Fibroblast of villous mesenchyme (primary cell): ENCODE measurements at regions not wholly inside any gene's neighbourhood (a gene's known extent, or its start where the extent isn't known, plus 50 kb on each side); places are given as distances from the start of the nearest gene placed in this dataset.

Source experiments
- DNase-seq: peaks from one replicate; pipeline ENCODE4 v3.0.0-alpha.2; 2010; ENCODE audit warnings: low read depth
- H3K4me3 ChIP-seq: 2 replicates; pipeline ENCODE4 v1.5.1; 2011; ENCODE audit warnings: low read depth, mild to moderate bottlenecking, low read length
- TF ChIP-seq, protein P1 (sequence below): IDR thresholded peaks from 2 replicates; pipeline ENCODE4 v1.5.1; 2012; ENCODE audit warnings: low read depth, mild to moderate bottlenecking, low read length; ENCODE audit not compliant: insufficient read depth

DNA sequence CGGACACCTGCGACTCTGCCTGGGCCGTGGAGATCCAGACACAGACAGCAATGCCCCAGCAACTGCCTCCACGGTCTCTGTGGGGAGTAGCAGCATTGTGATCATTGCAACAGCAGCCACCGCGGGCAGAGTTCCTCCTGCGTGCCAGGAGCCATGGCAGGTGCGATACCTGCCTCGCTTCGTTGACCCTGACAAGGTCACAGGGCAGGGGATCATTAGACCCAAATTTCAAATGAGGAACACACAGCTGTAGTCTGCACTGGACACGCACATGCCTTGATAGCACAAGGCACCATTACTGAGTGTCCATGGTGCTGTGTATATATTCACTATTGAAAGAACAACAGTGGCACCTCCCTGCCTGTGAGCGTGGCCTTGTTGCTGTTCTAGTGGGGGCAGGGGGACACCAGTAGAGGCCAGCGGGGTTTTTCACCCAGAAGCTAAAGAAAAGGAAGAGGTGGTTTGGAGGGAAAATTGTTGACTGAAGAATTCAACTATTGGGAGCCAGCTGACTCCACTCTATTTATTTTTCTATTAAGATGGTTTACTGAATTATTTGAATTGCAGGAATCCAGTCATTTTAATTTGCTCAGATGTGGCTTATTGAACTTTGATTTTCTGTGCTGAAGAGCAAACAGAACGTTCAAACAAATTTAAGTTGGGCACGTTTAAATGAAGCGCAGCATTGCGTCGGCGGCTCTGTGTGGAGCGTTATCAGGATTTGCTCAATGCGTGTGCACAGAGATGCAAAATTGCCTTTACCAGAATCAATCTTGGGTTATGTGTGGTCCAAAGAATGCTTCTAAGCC, 60.2 kb upstream of the RPS6KA2 start:
- TF ChIP-seq, protein P1, sequence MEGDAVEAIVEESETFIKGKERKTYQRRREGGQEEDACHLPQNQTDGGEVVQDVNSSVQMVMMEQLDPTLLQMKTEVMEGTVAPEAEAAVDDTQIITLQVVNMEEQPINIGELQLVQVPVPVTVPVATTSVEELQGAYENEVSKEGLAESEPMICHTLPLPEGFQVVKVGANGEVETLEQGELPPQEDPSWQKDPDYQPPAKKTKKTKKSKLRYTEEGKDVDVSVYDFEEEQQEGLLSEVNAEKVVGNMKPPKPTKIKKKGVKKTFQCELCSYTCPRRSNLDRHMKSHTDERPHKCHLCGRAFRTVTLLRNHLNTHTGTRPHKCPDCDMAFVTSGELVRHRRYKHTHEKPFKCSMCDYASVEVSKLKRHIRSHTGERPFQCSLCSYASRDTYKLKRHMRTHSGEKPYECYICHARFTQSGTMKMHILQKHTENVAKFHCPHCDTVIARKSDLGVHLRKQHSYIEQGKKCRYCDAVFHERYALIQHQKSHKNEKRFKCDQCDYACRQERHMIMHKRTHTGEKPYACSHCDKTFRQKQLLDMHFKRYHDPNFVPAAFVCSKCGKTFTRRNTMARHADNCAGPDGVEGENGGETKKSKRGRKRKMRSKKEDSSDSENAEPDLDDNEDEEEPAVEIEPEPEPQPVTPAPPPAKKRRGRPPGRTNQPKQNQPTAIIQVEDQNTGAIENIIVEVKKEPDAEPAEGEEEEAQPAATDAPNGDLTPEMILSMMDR: no peak
- no peak for DNase-seq
- H3K4me3 ChIP-seq: no peak overlapping the region

DNA sequence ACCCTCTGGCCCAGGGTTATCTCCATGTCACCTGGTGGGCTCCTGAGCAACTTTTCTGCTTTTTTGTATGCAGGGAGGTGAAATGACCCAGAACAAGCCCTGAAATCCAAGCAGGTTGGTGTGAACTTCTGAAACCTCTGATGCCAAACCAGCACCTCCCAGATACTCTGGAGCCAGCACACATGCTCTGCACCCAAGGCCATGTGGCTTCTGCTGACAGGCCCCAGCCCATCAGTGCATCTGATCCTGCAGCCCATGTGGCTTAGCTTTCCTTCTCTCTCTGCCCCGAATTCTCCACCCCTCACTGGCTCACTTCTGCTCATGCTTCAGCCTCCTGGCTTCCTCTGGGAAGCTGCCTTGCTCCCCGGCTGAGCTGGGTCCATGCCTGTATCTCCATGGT, 59.3 kb upstream of the RPS6KA2 start:
- TF ChIP-seq, protein P1: no peak
- no peak overlapping the region for H3K4me3 ChIP-seq
- no peak for DNase-seq

DNA sequence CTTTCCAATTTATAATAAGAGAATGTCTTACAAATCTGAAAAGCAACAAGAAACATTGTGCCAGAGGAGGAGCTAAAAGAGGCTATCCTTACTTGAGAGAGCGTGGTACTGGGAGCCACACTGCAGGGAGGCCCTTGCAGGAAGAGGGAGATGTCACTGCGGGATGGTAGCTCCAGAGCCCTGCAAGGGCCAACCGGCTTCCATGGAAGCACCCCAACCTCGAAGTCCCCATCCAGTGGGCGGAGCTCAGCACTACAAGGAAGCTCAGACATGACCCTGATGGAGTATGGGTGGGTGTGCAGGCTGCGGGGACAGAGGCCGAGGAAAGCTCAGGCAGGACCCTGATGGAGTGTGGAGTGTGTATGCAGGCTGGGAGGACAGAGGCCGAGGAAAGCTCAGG, 57.8 kb upstream of the RPS6KA2 start:
- TF ChIP-seq, protein P1: no peak
- no peak for DNase-seq
- H3K4me3 ChIP-seq: no peak overlapping the region

DNA sequence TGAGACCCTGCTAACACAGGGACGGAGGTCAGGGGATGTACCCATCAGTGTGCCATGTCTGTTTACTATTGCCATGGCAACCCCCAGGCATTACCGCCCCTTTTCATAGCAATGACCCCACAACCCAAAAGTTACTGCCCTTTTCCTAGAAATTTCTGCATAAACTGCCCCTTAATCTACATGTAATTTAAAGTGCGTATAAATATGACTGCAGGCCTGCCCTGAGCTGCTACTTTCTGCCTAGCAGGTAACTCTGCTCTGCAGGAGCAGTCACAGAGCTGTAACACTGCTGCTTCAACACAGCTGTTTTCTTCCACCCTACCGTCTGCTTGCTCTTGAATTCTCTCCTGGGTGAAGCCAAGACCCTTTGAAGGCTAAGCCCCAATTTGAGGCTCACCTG, 57.1 kb upstream of the RPS6KA2 start:
- TF ChIP-seq, protein P1: no peak

DNA sequence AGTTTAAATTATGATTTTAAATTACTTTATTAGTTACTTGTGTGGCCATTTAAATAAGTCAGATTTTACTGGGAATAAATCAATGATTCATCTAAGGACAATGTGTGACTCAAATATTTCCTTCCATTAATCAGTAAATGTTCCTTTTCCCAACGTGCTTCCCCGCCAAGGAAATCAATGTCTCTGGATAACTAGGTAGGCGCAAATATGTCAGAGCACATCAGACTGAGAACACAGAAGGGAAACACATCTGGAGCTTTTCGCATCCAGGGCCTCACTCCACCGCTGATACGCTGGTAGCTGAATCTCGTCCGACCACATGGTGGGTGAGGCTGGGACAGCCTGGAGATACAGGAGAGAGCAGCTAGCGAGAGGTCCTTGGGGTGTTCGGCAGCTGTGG, 56.4 kb upstream of the RPS6KA2 start:
- TF ChIP-seq, protein P1: no peak
- DNase-seq: no peak
- H3K4me3 ChIP-seq: no peak overlapping the region

More for the DNA sequence above, 57.1 kb upstream of the RPS6KA2 start:
- no peak for DNase-seq
- no peak overlapping the region for H3K4me3 ChIP-seq

DNA sequence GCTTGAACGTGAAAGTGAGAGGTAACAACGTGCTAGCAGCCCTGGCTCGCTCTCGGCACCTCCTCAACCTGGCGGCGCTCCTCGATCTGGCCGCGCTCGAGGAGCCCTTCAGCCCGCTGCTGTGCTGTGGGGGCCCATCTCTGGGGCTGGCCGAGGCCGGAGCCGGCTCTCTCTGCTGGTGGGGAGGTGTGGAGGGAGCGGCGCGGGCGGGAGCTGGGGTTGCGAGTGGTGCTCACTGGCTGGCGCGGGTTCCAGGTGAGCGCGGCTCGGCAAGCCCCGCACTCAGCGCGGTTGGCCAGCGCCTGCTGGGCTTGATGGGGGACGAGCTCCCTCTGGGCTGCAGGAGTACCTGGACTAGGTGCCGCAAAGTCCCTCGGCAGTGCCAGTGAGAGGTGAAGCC, 52.5 kb upstream of the RPS6KA2 start:
- TF ChIP-seq, protein P1: no peak
- no peak overlapping the region for H3K4me3 ChIP-seq
- no peak for DNase-seq

DNA sequence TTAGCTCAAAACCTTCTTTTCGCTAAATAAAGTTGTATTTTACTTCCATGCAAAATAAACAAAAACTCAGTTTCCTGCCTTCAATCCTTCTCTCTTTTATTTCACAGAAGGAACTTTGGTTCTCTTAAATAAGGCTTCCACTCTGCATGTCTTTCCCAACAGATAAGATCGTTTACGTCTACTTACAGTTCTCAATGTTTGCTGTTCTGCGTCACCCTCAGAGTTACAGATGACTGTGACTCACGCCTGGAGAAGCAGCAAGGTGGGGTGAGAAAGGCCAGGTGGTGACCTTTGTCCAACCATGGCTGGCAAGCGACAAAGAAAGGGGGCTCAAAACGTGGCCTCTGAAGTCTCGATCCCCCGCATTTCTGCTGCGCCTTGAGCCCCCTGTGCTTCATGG, 51.4 kb upstream of the RPS6KA2 start:
- TF ChIP-seq, protein P1: no peak
- DNase-seq: peak; percentile 54

More for the DNA sequence above, 51.4 kb upstream of the RPS6KA2 start:
- no peak overlapping the region for H3K4me3 ChIP-seq
